C4-2B (cell line): ENCODE measurements at regions not wholly inside any gene's neighbourhood (a gene's known extent, or its start where the extent isn't known, plus 50 kb on each side); places are given as distances from the start of the nearest gene placed in this dataset.

Experiments used
- ZFX ChIP-seq: fragments of 450-650 bp; IDR thresholded peaks from 2 replicates; pipeline ENCODE4 v1.6.1; 2017
- TF ChIP-seq, protein P1 (sequence below): fragments of 450-650 bp; conservative IDR thresholded peaks from 2 replicates; pipeline ENCODE4 v1.5.1; 2017; ENCODE audit warnings: mild to moderate bottlenecking

- TF ChIP-seq, protein P1, sequence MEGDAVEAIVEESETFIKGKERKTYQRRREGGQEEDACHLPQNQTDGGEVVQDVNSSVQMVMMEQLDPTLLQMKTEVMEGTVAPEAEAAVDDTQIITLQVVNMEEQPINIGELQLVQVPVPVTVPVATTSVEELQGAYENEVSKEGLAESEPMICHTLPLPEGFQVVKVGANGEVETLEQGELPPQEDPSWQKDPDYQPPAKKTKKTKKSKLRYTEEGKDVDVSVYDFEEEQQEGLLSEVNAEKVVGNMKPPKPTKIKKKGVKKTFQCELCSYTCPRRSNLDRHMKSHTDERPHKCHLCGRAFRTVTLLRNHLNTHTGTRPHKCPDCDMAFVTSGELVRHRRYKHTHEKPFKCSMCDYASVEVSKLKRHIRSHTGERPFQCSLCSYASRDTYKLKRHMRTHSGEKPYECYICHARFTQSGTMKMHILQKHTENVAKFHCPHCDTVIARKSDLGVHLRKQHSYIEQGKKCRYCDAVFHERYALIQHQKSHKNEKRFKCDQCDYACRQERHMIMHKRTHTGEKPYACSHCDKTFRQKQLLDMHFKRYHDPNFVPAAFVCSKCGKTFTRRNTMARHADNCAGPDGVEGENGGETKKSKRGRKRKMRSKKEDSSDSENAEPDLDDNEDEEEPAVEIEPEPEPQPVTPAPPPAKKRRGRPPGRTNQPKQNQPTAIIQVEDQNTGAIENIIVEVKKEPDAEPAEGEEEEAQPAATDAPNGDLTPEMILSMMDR = no peak
- TF ChIP-seq ZFX = no peak
These were observed 341.7 kb upstream of the SEMA3D start for GRCh38 chr7:85528581-85528980.
